Peyer's patch (tissue), 4 donors: ENCODE measurements at regions not wholly inside any gene's neighbourhood (a gene's known extent, or its start where the extent isn't known, plus 50 kb on each side); places are given as distances from the start of the nearest gene placed in this dataset.

Source experiments
- POLR2A ChIP-seq, 2 donors: fragments of 450-650 bp; IDR thresholded peaks; one replicate each; pipeline ENCODE4 v1.5.1; 2017; ENCODE audit warnings: antibody characterized with exemption in 2 of 2, mild to moderate bottlenecking in 2 of 2, moderate library complexity in 2 of 2
- TF ChIP-seq, protein P1 (sequence below), 6 experiments: fragments of 450-650 bp in 4 of 6; fragments of 200-600 bp in 2 of 6; sonication (generic) in 1 of 6; IDR thresholded peaks; one replicate each; pipeline ENCODE4 v1.5.1; 2017 to 2019; ENCODE audit warnings: antibody characterized with exemption in 6 of 6, mild to moderate bottlenecking in 3 of 6, moderate library complexity in 1 of 6

DNA sequence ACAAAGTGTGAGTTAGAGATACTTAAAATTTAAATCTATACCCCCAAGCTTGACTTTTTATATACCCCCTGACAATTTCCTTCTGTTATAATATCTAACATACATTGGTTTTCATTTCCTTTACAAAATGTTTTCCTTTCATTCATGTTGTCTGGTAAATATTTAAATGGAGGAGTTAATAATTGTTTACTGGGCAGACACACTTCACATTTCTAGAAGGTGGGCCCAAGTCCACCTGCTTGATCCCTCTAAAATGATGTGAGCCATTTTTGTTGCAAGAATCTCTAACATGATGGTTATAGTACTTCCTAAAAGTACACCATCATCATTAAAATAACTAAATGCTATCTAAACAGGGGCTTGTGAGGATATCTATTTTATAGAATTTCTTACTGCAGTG is 155.9 kb downstream of the FAM174A start:
- TF ChIP-seq, protein P1, sequence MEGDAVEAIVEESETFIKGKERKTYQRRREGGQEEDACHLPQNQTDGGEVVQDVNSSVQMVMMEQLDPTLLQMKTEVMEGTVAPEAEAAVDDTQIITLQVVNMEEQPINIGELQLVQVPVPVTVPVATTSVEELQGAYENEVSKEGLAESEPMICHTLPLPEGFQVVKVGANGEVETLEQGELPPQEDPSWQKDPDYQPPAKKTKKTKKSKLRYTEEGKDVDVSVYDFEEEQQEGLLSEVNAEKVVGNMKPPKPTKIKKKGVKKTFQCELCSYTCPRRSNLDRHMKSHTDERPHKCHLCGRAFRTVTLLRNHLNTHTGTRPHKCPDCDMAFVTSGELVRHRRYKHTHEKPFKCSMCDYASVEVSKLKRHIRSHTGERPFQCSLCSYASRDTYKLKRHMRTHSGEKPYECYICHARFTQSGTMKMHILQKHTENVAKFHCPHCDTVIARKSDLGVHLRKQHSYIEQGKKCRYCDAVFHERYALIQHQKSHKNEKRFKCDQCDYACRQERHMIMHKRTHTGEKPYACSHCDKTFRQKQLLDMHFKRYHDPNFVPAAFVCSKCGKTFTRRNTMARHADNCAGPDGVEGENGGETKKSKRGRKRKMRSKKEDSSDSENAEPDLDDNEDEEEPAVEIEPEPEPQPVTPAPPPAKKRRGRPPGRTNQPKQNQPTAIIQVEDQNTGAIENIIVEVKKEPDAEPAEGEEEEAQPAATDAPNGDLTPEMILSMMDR (IDR thresholded peaks at IDR 0.05), result no peak
- no peak for TF ChIP-seq POLR2A (IDR thresholded peaks at IDR 0.05)
